MCF 10A (cell line): ENCODE measurements at regions not wholly inside any gene's neighbourhood (a gene's known extent, or its start where the extent isn't known, plus 50 kb on each side); places are given as distances from the start of the nearest gene placed in this dataset.
"Not testable (repeated sequence)": the region's sequence is repeated elsewhere in the genome, so short reads cannot be mapped to it uniquely, and the experiment has no call there.

Experiments
- BruUV-seq: library from RNA; stranded (reverse); fragments of 400-500 nt; replicated peaks from 2 replicates; lab custom pipeline; 2021; lab: Mats Ljungman, UMichigan
- CTCF ChIA-PET: fragments of 300-600 bp; sonication (Branson Sonifier 250); formaldehyde crosslinking; extraction: SDS; loops from one replicate; lab custom pipeline; 2021; ENCODE audit warnings: antibody characterized with exemption, inconsistent platforms; lab: Yijun Ruan, JAX
- POLR2A ChIA-PET: fragments of 300-600, 350-650 bp; sonication (Branson Sonifier 250); formaldehyde crosslinking; extraction: SDS; loops from one replicate; lab custom pipeline; 2020; ENCODE audit warnings: antibody characterized with exemption, inconsistent platforms; lab: Yijun Ruan, JAX
- DNase-seq: peaks from one replicate; pipeline ENCODE4 v3.0.0-alpha.2; 2018; ENCODE audit not compliant: unreplicated experiment
- H3K27ac Mint-ChIP-seq: one replicate; pipeline ENCODE4 v1.8.0; 2022; ENCODE audit warnings: mild to moderate bottlenecking, low read depth, mixed read lengths; ENCODE audit not compliant: unreplicated experiment
- H3K27me3 Mint-ChIP-seq: one replicate; pipeline ENCODE4 v1.8.0; 2022; ENCODE audit warnings: mixed read lengths; ENCODE audit not compliant: insufficient read depth, unreplicated experiment
- H3K36me3 Mint-ChIP-seq: one replicate; pipeline ENCODE4 v1.8.0; 2022; ENCODE audit warnings: mild to moderate bottlenecking, moderate library complexity, mixed read lengths; ENCODE audit not compliant: insufficient read depth, unreplicated experiment
- H3K4me1 Mint-ChIP-seq: one replicate; pipeline ENCODE4 v1.8.0; 2022; ENCODE audit warnings: mixed read lengths; ENCODE audit not compliant: insufficient read depth, unreplicated experiment
- H3K4me3 Mint-ChIP-seq: one replicate; pipeline ENCODE4 v1.8.0; 2022; ENCODE audit warnings: mild to moderate bottlenecking, moderate library complexity, mixed read lengths; ENCODE audit not compliant: unreplicated experiment
- H3K9me3 Mint-ChIP-seq: one replicate; pipeline ENCODE4 v1.8.0; 2022; ENCODE audit warnings: mixed read lengths; ENCODE audit not compliant: unreplicated experiment
- CTCF ChIP-seq: fragments of 200-600 bp; IDR thresholded peaks from one replicate; pipeline ENCODE4 v1.8.0; 2022; ENCODE audit warnings: antibody characterized with exemption, mild to moderate bottlenecking; ENCODE audit not compliant: unreplicated experiment
- intact Hi-C: fragments of 100-400 bp; cut with micrococcal nuclease; formaldehyde crosslinking; loops from 2 replicates; pipeline ENCODE4 v1.14.1; 2022

- CTCF ChIA-PET: interaction anchor here (0.6 to 0.8 kb wide), 3 partner anchors 13 to 1338 kb away, joined by 3 read pairs; no protein-coding TSS in a partner anchor
- H3K27ac Mint-ChIP-seq: no peak overlapping the region
- H3K36me3 Mint-ChIP-seq: no peaks in the 10 kb centered on the region
- no peak for DNase-seq
- no peaks in the 10 kb centered on the region for H3K4me1 Mint-ChIP-seq
- POLR2A ChIA-PET: no interaction called here
- no TSS peak for BruUV-seq
- no peak for TF ChIP-seq CTCF
- no peaks in the 10 kb centered on the region for H3K27me3 Mint-ChIP-seq
- intact Hi-C loops: no loop called here
- no peaks in the 10 kb centered on the region for H3K9me3 Mint-ChIP-seq
- H3K4me3 Mint-ChIP-seq: no peak overlapping the region
Measured at GRCh38 chr18:59983506-59983905, 83.7 kb downstream of the PMAIP1 start.

GRCh38 chr18:59980188-59980637, 80.4 kb downstream of the PMAIP1 start:
- no peak for TF ChIP-seq CTCF
- intact Hi-C loops: no loop called here

GRCh38 chr18:59971871-59972428, 72.2 kb downstream of the PMAIP1 start:
- POLR2A ChIA-PET: no interaction called here
- DNase-seq: no peak
- Mint-ChIP-seq H3K36me3 (no peaks in the 10 kb centered on the region), H3K9me3 (no peaks in the 10 kb centered on the region), H3K4me1 (no peaks in the 10 kb centered on the region), H3K27me3 (no peaks in the 10 kb centered on the region), H3K4me3 (no peak overlapping the region), H3K27ac (no peak overlapping the region)
- no peak for TF ChIP-seq CTCF
- no TSS peak for BruUV-seq
- CTCF ChIA-PET: no interaction called here
- intact Hi-C loops: no loop called here

More at GRCh38 chr18:59980188-59980637, 80.4 kb downstream of the PMAIP1 start:
- no peak for DNase-seq
- ChIA-PET CTCF (interaction anchor here (0.6 to 3.4 kb wide), 5 partner anchors 9 to 144 kb away, joined by 3 to 16 read pairs (median 8); no protein-coding TSS in a partner anchor), POLR2A (no interaction called here)
- Mint-ChIP-seq H3K27ac (no peak overlapping the region), H3K36me3 (no peaks in the 10 kb centered on the region), H3K4me1 (no peaks in the 10 kb centered on the region), H3K4me3 (no peak overlapping the region), H3K9me3 (no peaks in the 10 kb centered on the region), H3K27me3 (no peaks in the 10 kb centered on the region)
- BruUV-seq: no TSS peak

GRCh38 chr18:59971144-59971543, 71.3 kb downstream of the PMAIP1 start:
- H3K4me3 Mint-ChIP-seq, POLR2A ChIA-PET, H3K27ac Mint-ChIP-seq, H3K27me3 Mint-ChIP-seq, BruUV-seq, H3K4me1 Mint-ChIP-seq, DNase-seq, H3K9me3 Mint-ChIP-seq, intact Hi-C loops, H3K36me3 Mint-ChIP-seq: not testable (repeated sequence)
- CTCF ChIA-PET: interaction anchor here (0.7 kb wide), 1 partner anchor 147 kb away, joined by 3 read pairs; no protein-coding TSS in a partner anchor

GRCh38 chr18:59969477-59970028, 69.8 kb downstream of the PMAIP1 start:
- POLR2A ChIA-PET, H3K4me3 Mint-ChIP-seq, intact Hi-C loops, DNase-seq, H3K36me3 Mint-ChIP-seq, H3K4me1 Mint-ChIP-seq, H3K27ac Mint-ChIP-seq, H3K27me3 Mint-ChIP-seq, H3K9me3 Mint-ChIP-seq, BruUV-seq: not testable (repeated sequence)
- CTCF ChIA-PET: interaction anchor here (0.6 kb wide), 1 partner anchor 248 kb away, joined by 3 read pairs; no protein-coding TSS in a partner anchor
